IPS-NIHi11 (cell line): ENCODE measurements at regions not wholly inside any gene's neighbourhood (a gene's known extent, or its start where the extent isn't known, plus 50 kb on each side); places are given as distances from the start of the nearest gene placed in this dataset.

ENCODE experiments used
- DNase-seq: peaks from one replicate; pipeline ENCODE4 v3.0.0; 2012; ENCODE audit warnings: mixed read lengths, low spot score

GRCh38 chr21:35338881-35339632, 290.0 kb upstream of the RUNX1 start:
- DNase-seq: no peak

DNA sequence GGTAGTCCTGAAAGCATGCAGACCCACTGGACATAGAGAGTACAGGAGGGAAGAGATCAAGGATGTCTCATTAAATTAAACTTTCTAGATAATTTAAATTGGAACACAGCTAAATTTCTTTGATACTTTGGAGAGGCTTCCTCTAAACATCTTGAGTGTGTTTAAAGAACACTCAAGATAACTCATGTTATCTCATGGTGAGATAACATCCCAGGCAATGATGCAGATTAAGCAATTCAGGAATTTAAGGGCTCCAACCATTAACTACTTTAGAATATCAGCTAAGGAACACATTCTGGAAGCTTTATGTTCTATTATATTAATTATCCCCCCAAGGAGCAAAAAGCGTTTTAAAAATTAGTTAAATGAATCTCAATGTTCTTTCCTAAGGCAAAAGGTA, 289.2 kb upstream of the RUNX1 start:
- DNase-seq: no peak

DNA sequence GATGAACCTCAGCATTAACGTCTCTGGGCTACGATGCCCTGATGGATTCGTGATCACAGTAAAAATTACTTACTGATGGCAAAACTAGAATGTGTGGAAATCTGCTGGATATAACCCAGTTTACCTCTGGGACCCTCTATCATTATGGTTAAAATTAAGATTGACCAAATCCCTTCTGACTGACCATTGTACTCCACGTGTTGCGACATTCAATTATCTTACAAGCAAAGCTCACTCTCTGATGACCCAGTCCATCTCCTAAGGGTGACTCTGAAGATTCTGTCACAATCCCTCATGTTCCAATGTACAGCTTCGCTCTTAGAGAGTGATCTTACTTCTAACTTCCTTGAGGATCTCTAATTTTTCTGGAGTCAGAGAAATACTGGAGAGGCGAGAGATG, 288.5 kb upstream of the RUNX1 start:
- no peak for DNase-seq

DNA sequence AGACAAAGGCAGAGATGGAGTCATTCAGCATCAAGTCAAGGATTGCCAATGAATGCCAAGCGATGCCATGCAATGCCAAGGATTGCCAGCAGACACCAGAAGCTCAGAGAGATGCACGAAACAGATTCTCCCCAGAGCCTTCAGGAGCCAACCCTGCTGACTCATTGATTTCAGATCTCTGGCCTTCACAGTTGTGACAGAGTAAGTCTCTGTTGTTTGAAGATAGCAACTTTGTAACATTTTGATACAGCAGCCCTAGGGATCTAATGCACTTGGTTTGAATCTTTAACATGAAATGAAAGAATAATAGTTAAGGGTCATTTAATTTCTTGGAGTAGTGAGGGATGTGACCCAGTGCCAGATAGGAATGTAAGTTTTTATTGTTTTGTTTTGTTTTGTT, 287.4 kb upstream of the RUNX1 start:
- no peak for DNase-seq

DNA sequence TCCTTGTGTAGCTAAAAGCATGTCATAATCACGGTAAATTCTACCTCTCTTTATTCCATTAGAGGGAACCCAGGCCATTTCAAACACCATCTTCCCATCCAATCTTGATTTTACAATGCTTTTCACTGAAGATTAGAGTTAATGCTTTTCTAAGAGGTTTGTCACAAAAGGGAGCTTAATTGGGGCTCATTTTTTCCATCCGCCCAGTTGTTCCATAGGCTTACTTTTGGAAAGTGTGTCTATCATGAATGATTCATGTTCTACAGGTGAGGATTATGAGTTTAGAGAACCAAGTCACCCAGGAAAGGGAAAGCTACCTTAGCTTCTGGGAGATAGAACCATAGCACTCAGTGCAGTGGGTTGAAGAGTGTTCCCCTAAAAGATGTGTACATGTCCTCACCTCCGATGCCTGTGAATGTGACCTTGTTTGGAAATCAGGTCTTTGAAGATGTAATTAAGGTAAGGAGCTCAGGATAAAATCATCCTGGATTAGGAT, 286.9 kb upstream of the RUNX1 start:
- DNase-seq: no peak

- DNase-seq: no peak
These were observed 284.9 kb upstream of the RUNX1 start for GRCh38 chr21:35333831-35334618.

DNA sequence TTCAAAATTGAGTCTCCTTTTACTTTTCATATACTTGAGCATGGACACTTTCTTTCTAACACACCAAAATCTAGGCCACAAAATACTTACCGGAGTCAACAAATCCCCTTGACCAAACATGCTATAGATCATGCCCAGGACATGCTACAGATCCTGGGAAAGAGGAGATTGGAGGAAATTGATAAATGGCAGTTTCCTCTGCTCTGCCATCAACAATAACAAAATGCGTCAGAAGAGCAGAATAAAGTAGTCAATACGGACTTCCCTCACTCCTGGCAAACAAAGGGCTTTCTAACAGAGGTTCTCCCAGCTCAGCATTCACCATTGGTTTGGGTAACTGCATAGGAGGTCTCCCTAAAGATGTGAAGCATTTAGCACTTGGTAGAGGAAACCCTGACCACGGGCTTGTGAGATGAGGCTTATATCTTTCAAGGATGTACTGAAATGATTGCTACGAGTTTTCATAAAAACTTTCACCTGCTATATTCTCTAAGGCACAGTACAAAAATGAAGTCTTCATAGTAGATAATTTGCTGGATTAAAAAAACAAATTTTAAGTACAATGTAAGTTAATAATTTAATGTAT, 283.8 kb upstream of the RUNX1 start:
- no peak for DNase-seq

- no peak for DNase-seq
These were observed 281.0 kb upstream of the RUNX1 start for GRCh38 chr21:35329940-35330660.

DNA sequence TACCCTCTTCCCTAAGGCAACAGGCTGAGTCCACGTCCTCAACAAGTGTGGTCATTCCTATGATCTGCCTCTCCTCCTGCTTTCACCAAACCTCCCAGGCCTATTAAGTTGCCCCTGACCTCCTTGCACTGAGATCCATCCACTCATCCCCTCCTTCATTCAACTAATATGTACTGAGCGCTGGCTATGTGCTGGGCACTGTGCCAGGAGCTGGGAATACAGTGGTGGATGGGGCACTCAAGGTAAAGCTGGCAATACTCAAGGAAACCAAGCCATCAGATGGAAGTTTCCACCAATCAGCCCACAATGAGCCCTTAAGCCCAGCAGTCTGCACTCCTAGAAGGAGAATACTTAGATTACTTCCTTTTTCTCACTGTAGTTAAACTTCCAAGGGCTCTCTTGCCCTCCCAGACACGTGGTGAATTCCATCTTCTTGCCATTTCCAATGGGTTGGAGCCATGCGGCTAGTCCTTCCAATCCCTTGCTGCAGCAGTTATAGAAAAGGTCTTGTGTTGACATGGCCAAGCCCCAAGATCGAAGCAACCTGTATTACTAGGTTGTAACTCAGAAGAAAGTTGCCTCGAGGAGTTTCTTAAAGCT, 279.9 kb upstream of the RUNX1 start:
- no peak for DNase-seq

- DNase-seq: no peak
These were observed 277.6 kb upstream of the RUNX1 start for GRCh38 chr21:35326677-35327076.

DNA sequence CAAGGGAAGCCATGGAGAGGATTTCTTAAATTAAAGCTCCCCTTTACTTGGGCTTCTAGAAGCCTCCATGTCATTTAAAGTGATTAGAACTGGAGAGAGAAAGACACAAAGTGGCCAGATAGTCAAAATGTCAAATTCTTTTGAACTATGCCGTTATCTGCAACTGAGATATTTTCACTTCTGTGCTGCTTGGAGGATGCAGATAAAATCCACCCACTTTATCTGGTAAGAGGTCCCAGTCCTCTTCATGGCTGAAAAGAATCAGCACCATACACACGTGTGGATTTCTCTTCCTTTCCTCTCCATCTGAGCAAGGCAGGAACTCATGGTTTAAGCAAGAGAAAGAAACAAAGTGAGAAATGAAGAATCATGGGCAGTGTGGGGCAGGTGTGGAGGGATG, 276.9 kb upstream of the RUNX1 start:
- no peak for DNase-seq

DNA sequence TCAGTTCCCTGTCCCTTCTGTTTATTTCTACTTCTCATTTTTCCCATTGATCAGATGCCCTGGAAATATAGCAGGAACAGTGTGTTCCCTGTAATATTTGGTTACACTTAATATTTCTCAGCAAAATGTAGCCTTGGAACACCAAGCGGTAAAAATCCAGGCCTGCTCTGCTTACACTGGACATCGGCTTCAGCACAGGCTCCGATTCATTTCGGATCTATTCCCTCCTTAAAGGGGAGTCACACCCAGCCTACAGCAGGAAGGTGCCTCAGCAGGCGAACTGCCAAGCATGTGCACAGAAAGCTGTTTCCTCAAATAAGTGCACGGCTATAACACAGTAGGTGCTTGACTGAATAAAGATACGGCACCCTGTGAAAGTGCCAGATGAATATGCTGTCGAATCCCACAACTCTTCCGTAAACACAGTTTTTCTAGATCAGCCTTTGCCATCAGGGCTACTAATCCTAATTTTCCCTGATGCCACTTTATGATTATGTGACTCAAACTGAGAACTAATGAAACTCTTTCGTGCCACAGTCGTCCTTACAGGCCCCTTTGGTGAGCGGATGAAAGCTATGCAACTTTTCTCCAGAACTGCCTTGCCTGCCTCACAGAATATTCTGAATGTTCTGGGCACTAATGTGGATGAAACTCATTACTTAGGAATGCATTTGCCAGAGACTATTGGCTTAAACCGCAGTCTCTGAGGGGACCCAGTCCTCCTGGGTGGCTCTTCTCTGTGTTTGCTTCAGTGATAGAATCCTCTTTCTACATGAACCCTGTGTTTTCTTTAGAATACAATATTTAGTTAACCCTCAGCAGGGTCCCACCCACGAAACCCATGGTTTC, 275.5 kb upstream of the RUNX1 start:
- no peak for DNase-seq

DNA sequence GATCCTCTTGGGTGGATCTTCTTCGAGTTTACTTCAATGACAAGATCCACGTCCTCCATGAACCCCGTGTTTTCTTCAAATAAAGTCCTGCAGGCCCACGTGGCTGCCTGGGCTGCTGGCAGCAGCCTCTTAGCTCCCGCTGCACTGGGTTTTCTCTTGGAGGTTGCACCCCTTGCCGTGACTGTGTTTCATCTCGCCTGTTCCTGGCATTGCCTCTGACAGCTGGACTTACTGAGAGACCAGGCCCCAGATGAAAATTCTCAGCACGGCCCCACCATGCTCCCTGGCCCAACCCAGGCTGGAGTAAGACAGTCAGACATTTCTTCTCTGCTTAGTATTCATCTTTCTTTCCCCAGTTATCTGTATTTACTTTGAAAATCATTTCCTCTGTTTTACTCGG, 274.8 kb upstream of the RUNX1 start:
- DNase-seq: no peak

- DNase-seq: no peak
These were observed 272.5 kb upstream of the RUNX1 start for GRCh38 chr21:35321322-35322200.

GRCh38 chr21:35319684-35320283, 270.7 kb upstream of the RUNX1 start:
- no peak for DNase-seq

DNA sequence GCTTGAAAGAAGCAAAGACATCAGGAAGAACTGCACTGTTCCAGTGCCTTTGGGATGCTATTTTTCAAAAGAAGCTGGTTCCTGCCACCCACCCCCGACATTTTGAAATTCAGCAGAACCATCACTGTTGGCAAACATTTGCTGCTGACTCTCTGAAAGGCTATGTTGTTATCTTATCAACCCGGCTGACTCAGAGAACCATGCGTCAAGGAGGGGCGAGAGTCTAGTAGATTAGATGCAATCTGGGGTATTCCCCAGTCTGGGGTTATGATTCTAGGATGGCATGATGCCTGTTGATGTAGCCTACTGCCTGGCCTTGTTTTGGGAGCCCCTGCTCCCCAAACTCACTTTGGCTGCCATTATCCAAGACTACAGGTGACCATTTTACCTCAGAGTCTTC, 267.8 kb upstream of the RUNX1 start:
- DNase-seq: no peak

GRCh38 chr21:35316456-35316855, 267.4 kb upstream of the RUNX1 start:
- no peak for DNase-seq

DNA sequence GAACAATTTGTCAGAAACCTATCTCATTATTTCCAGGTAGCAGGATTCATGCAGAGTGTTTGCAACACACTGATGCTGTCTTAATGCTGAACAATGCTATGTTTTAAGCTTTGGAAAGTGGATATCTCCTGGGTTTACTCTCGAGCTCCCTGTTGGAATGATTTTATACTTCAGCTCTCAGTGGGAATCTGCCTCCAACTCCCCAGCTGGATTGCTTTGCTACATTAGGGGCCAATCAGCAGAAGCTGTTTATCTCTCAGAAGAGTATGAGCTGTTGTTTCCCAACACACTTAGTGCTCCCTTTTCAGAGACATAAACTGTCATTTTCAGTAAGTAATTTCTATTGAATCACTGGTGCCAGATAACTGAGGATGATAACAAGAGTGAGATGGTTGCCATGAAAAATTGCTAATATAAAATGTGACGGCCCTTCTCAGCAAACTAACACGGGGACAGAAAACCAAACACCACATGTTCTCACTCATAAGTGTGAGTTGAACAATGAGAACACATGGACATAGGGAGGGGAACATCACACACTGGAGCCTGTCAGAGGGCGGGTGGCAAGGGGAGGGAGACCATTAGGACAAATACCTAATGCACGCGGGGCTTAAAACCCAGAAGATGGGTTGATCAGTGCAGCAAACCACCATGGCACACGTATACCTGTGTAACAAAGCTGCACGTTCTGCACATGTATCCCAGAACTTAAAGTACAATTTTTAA, 265.9 kb upstream of the RUNX1 start:
- no peak for DNase-seq

DNA sequence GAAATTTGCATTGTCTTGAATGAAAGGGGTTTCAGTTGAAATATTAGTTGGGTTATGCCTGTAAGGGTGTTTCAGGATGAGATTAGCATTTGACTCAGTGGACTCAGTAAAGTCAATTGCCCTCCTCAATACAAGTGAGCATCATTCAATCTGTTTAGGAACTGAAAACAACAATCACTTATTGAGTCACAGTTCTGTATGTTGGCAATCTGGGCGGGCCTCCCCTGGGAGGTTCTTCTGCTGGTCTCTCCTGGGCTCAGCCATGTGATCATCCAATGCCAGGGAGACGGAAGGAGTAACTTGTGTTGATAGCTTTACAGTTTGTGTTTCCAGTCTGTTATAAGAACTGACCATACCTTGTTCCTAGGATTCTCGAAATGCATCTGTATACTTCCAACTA, 262.9 kb upstream of the RUNX1 start:
- DNase-seq: no peak
